K562 (cell line): ENCODE measurements at regions not wholly inside any gene's neighbourhood (a gene's known extent, or its start where the extent isn't known, plus 50 kb on each side); places are given as distances from the start of the nearest gene placed in this dataset.

Source experiments
- ATAC-seq: fragments of 200-7000 bp; cut with Tn5 transposase; 3 replicates; pipeline ENCODE4 v1.9.1; 2020; ENCODE audit warnings: moderate library complexity
- BruUV-seq: library from RNA; stranded (reverse); fragments of 400-500 nt; replicated peaks from 2 replicates; lab custom pipeline; 2021; lab: Mats Ljungman, UMichigan
- CTCF ChIA-PET: fragments of 300-600 bp; formaldehyde crosslinking; extraction: SDS; loops from one replicate; lab custom pipeline; 2021; ENCODE audit warnings: low intra/inter-chr PET ratio; lab: Yijun Ruan, JAX
- POLR2A ChIA-PET: fragments of 300-600, 350-650 bp; sonication (Branson Sonifier 250); formaldehyde crosslinking; extraction: SDS; loops from one replicate; lab custom pipeline; 2021; ENCODE audit warnings: antibody characterized with exemption, inconsistent platforms; lab: Yijun Ruan, JAX
- DNase-seq, 4 experiments: peaks; one replicate each; pipeline versions ENCODE4 v3.0.0 to v3.0.0-alpha.2; 2011 to 2018; ENCODE audit warnings: low spot score in 3 of 4, mixed read lengths in 3 of 4; ENCODE audit errors: extremely low read depth in 1 of 4
- FAIRE-seq: peaks from 2 replicates; lab custom pipeline; 2011; peaks lifted over from hg19 to GRCh38; lab: Jason Lieb, UNC
- H2AFZ ChIP-seq: 2 replicates; pipeline ENCODE4 v1.6.0; 2011; ENCODE audit warnings: low read depth, low read length, control low read depth, inconsistent platforms
- H3K27ac ChIP-seq: fragments of 200-600 bp; 3 replicates; pipeline ENCODE4 v1.8.0; 2011; ENCODE audit warnings: low read depth, mild to moderate bottlenecking, control low read depth, inconsistent platforms, low read length, moderate library complexity, mixed read lengths; ENCODE audit errors: extremely low read depth
- H3K27me3 ChIP-seq, 2 experiments: fragments of 300-600 bp in 1 of 2; 2 replicates in 1 of 2; 3 replicates in 1 of 2; pipeline versions ENCODE4 v1.6.0 to v1.8.0; 2011; ENCODE audit warnings: inconsistent platforms in 2 of 2, low read length in 2 of 2, mild to moderate bottlenecking in 1 of 2, mixed read lengths in 1 of 2, moderate library complexity in 1 of 2; ENCODE audit not compliant: control insufficient read depth in 2 of 2, insufficient read depth in 2 of 2
- H3K36me3 ChIP-seq: fragments of 300-600 bp; 3 replicates; pipeline ENCODE4 v1.8.0; 2011; ENCODE audit warnings: mild to moderate bottlenecking, low read length, inconsistent platforms; ENCODE audit not compliant: control insufficient read depth, insufficient read depth
- H3K4me1 ChIP-seq, 2 experiments: fragments of 200-600 bp in 1 of 2; replicated peaks in 1 of 2; 2 replicates in 1 of 2; 3 replicates in 1 of 2; pipeline versions ENCODE4 v1.5.1 to v1.8.0; 2011; ENCODE audit warnings: inconsistent platforms in 2 of 2, low read length in 2 of 2, mild to moderate bottlenecking in 1 of 2, mixed read lengths in 1 of 2, moderate library complexity in 1 of 2; ENCODE audit not compliant: control insufficient read depth in 2 of 2, insufficient read depth in 2 of 2
- H3K4me2 ChIP-seq: 2 replicates; pipeline ENCODE4 v1.6.1; 2011; ENCODE audit warnings: low read length, control low read depth, inconsistent platforms, mixed read lengths; ENCODE audit not compliant: insufficient read depth
- H3K4me3 ChIP-seq: fragments of 200-600 bp; sonication (generic), shearing (Covaris generic); 2 replicates; pipeline ENCODE4 v1.5.1; 2016; ENCODE audit warnings: control low read depth, inconsistent platforms
- H3K79me2 ChIP-seq: fragments of 200-600 bp; 3 replicates; pipeline ENCODE4 v1.8.0; 2011; ENCODE audit warnings: low read length, inconsistent platforms; ENCODE audit not compliant: control insufficient read depth, insufficient read depth
- H3K9ac ChIP-seq, 2 experiments: 2 replicates each; pipeline versions ENCODE4 v1.6.0 to v1.6.1; 2011; ENCODE audit warnings: low read depth in 2 of 2, low read length in 2 of 2, control low read depth in 1 of 2, inconsistent platforms in 1 of 2, mild to moderate bottlenecking in 1 of 2, mixed read lengths in 1 of 2; ENCODE audit not compliant: insufficient read depth in 1 of 2
- H3K9me1 ChIP-seq: one replicate; pipeline ENCODE4 v1.6.0; 2011; ENCODE audit warnings: inconsistent platforms, mild to moderate bottlenecking, low read length, moderate library complexity; ENCODE audit not compliant: control insufficient read depth, insufficient read depth
- H3K9me3 ChIP-seq: replicated peaks from 2 replicates; pipeline ENCODE4 v1.5.1; 2011; ENCODE audit warnings: low read depth, low read length, inconsistent platforms; ENCODE audit not compliant: control insufficient read depth, insufficient read depth
- H4K20me1 ChIP-seq: replicated peaks from 2 replicates; pipeline ENCODE4 v1.6.1; 2011; ENCODE audit warnings: low read length, inconsistent platforms, mixed read lengths; ENCODE audit not compliant: control insufficient read depth, insufficient read depth
- CHD1 ChIP-seq: fragments of 200-600 bp; sonication (generic); IDR thresholded peaks from one replicate; pipeline ENCODE4 v1.6.1; 2012; ENCODE audit warnings: mild to moderate bottlenecking, moderate library complexity, low read length, inconsistent platforms
- JUND ChIP-seq, 2 experiments: IDR thresholded peaks; 2 replicates in 1 of 2; 3 replicates in 1 of 2; pipeline ENCODE4 v1.6.1; 2011; ENCODE audit warnings: borderline replicate concordance in 2 of 2, low read depth in 2 of 2, low read length in 2 of 2, improper control_type of control experiment in 1 of 2, missing biosample characterization in 1 of 2, missing genetic modification characterization in 1 of 2, missing genetic modification reagents in 1 of 2
- MAFG ChIP-seq: fragments of 450-650 bp; conservative IDR thresholded peaks from 2 replicates; pipeline ENCODE4 v1.6.1; 2016; ENCODE audit warnings: missing genetic modification characterization, missing compliant biosample characterization
- NFE2 ChIP-seq: IDR thresholded peaks from 2 replicates; pipeline ENCODE4 v1.6.1; 2014; ENCODE audit warnings: antibody characterized with exemption, low read depth
- RB1 ChIP-seq: fragments of 450-650 bp; IDR thresholded peaks from 2 replicates; pipeline ENCODE4 v1.6.1; 2017; ENCODE audit warnings: low read depth, mild to moderate bottlenecking
- ZNF551 ChIP-seq: fragments of 250-450 bp; sonication (Bioruptor Pico); IDR thresholded peaks from 2 replicates; pipeline ENCODE4 v1.5.0; 2021; ENCODE audit warnings: mild to moderate bottlenecking, moderate library complexity
- ZNF699 ChIP-seq: fragments of 250-450 bp; sonication (Bioruptor Pico); IDR thresholded peaks from 2 replicates; pipeline ENCODE4 v1.8.0; 2021; ENCODE audit warnings: mild to moderate bottlenecking, moderate library complexity; ENCODE audit not compliant: insufficient replicate concordance
- in situ Hi-C: fragments of 300-500 bp; cut with MboI; formaldehyde crosslinking; loops from 4 replicates; pipeline ENCODE4 v1.15.0; 2018; ENCODE audit warnings: inconsistent platforms, mixed read lengths
- intact Hi-C: fragments of 100-400 bp; cut with micrococcal nuclease; formaldehyde crosslinking; loops from 2 replicates; pipeline ENCODE4 v1.14.2; 2022
- TF ChIP-seq, protein P1 (sequence below): fragments of 450-650 bp; IDR thresholded peaks from 2 replicates; pipeline ENCODE4 v1.6.1; 2018; ENCODE audit warnings: mild to moderate bottlenecking, low read depth; ENCODE audit not compliant: partially characterized antibody
- TF ChIP-seq, protein P2 (sequence below): sonication (generic); formaldehyde crosslinking; IDR thresholded peaks from 2 replicates; pipeline ENCODE4 v1.8.0; 2022; ENCODE audit warnings: mild to moderate bottlenecking, missing genetic modification reagents

DNA sequence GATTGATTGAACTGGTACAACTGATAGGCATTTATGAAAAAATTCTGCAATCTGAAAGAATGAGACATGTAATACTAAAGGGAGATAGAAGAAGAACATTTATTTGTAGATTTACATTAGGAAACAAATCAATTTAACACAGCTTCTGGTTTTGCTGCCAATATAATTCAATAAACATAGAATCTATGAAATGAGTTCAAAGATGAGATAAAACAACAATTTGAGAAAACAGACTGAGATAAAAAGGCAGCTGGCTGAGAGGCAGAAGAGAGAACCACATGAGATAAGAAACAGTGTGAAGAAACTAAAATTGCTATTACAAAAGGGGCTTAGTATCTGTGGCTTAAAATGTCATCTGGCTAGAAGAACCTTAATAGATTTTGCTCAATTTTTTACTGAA is 176.6 kb downstream of the PYDC2 start:
- intact Hi-C loops, result no loop called here

More for the DNA sequence above, 176.6 kb downstream of the PYDC2 start:
- DNase-seq (no peak), FAIRE-seq (no peak), ATAC-seq (no peak)
- no peaks in the 10 kb centered on the region for H3K79me2 ChIP-seq
- H3K36me3 ChIP-seq, result no peaks in the 10 kb centered on the region
- POLR2A ChIA-PET, result no interaction called here
- H3K27me3 ChIP-seq, result no peaks in the 10 kb centered on the region
- no peaks in the 10 kb centered on the region for H3K9me1 ChIP-seq
- no TSS peak for BruUV-seq
- H3K27ac ChIP-seq, result no peak overlapping the region
- in situ Hi-C loops, result no loop called here
- no peak overlapping the region for H3K9ac ChIP-seq
- CTCF ChIA-PET, result no interaction called here
- H3K4me1 ChIP-seq, result no peaks in the 10 kb centered on the region
- no peak overlapping the region for H2AFZ ChIP-seq
- no peaks in the 10 kb centered on the region for H3K9me3 ChIP-seq
- no peak overlapping the region for H3K4me2 ChIP-seq
- H3K4me3 ChIP-seq, result no peak overlapping the region
- TF ChIP-seq RB1, result no peak
- TF ChIP-seq, protein P1, sequence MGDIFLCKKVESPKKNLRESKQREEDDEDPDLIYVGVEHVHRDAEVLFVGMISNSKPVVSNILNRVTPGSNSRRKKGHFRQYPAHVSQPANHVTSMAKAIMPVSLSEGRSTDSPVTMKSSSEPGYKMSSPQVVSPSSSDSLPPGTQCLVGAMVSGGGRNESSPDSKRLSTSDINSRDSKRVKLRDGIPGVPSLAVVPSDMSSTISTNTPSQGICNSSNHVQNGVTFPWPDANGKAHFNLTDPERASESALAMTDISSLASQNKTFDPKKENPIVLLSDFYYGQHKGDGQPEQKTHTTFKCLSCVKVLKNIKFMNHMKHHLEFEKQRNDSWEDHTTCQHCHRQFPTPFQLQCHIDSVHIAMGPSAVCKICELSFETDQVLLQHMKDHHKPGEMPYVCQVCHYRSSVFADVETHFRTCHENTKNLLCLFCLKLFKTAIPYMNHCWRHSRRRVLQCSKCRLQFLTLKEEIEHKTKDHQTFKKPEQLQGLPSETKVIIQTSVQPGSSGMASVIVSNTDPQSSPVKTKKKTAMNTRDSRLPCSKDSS, result no peak
- TF ChIP-seq MAFG (tag), result no peak
- TF ChIP-seq JUND (IDR thresholded peaks at IDR 0.05; ENCODE audit: borderline replicate concordance, low read depth, low read length), result no peak
- no peak for TF ChIP-seq JUND (tag; IDR thresholded peaks at IDR 0.05; ENCODE audit: borderline replicate concordance, low read depth, low read length)
- TF ChIP-seq ZNF551 (CRISPR knock-in tag), result no peak
- TF ChIP-seq, protein P2, sequence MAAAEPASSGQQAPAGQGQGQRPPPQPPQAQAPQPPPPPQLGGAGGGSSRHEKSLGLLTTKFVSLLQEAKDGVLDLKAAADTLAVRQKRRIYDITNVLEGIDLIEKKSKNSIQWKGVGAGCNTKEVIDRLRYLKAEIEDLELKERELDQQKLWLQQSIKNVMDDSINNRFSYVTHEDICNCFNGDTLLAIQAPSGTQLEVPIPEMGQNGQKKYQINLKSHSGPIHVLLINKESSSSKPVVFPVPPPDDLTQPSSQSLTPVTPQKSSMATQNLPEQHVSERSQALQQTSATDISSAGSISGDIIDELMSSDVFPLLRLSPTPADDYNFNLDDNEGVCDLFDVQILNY (CRISPR knock-in tag), result no peak
- TF ChIP-seq CHD1, result no peak
- TF ChIP-seq ZNF699, result no peak
- TF ChIP-seq NFE2, result no peak
- no peaks in the 10 kb centered on the region for H4K20me1 ChIP-seq
